ENCODE measurements at regions not wholly inside any gene's neighbourhood (a gene's known extent, or its start where the extent isn't known, plus 50 kb on each side); places are given as distances from the start of the nearest gene placed in this dataset.
"Not testable (repeated sequence)": the region's sequence is repeated elsewhere in the genome, so short reads cannot be mapped to it uniquely, and the experiment has no call there.

- not testable (repeated sequence) for DNase-seq (ENCODE audit: low spot score); ATAC-seq
These were observed 137.5 kb upstream of the TP53TG3D start for GRCh38 chr16:32115562-32115961.

GRCh38 chr16:32116080-32116479 lies 137.0 kb upstream of the TP53TG3D start:
- ATAC-seq = peak; percentile 13
- no peak for DNase-seq (ENCODE audit: low spot score)

GRCh38 chr16:32116533-32116932 lies 136.6 kb upstream of the TP53TG3D start:
- not testable (repeated sequence) for DNase-seq (ENCODE audit: low spot score); ATAC-seq

- DNase-seq (ENCODE audit: low spot score); ATAC-seq: not testable (repeated sequence)
These were observed 132.7 kb upstream of the TP53TG3D start for GRCh38 chr16:32120372-32120771.

- not testable (repeated sequence) for ATAC-seq; DNase-seq (ENCODE audit: low spot score)
These were observed 132.3 kb upstream of the TP53TG3D start for GRCh38 chr16:32120779-32121178.

GRCh38 chr16:32121273-32121900 lies 131.7 kb upstream of the TP53TG3D start:
- DNase-seq (ENCODE audit: low spot score) = not testable (repeated sequence)

GRCh38 chr16:32152434-32152833 lies 100.7 kb upstream of the TP53TG3D start:
- not testable (repeated sequence) for DNase-seq (ENCODE audit: low spot score); ATAC-seq

More at GRCh38 chr16:32121273-32121900, 131.7 kb upstream of the TP53TG3D start:
- not testable (repeated sequence) for ATAC-seq

- peak; percentile 89 for ATAC-seq
- not testable (repeated sequence) for DNase-seq (ENCODE audit: low spot score)
These were observed 65.0 kb upstream of the TP53TG3D start for GRCh38 chr16:32187918-32188669.

GRCh38 chr16:32202585-32202984 lies 50.5 kb upstream of the TP53TG3D start:
- not testable (repeated sequence) for DNase-seq (ENCODE audit: low spot score); ATAC-seq

All from left lobe of liver (tissue), 2 donors.